Natural killer cell treated with Interleukin-12 subunit alpha and Interleukin-12 subunit beta and Interleukin-15 and Interleukin-18, amount 100 ng/mL, for 72 hours (primary cell): ENCODE measurements at regions not wholly inside any gene's neighbourhood (a gene's known extent, or its start where the extent isn't known, plus 50 kb on each side); places are given as distances from the start of the nearest gene placed in this dataset.

Source experiments
- ATAC-seq, 2 donors: fragments of 150-1000 bp; cut with Tn5 transposase in 1 of 2; sonication (Bioruptor Pico), chemical (Tn5 transposase) in 1 of 2; 2 replicates each; pipeline ENCODE4 v1.10.0; 2021
- DNase-seq: peaks from one replicate; pipeline ENCODE4 v3.0.0; 2022; ENCODE audit warnings: low spot score
- H3K27ac Mint-ChIP-seq, 2 donors: 1 replicate in 1 of 2; 2 replicates in 1 of 2; pipeline ENCODE4 v1.8.0; 2022; ENCODE audit warnings: mixed read lengths in 2 of 2, mild to moderate bottlenecking in 1 of 2, moderate library complexity in 1 of 2
- H3K27me3 Mint-ChIP-seq, 2 donors: 1 replicate in 1 of 2; 2 replicates in 1 of 2; pipeline ENCODE4 v1.8.0; 2022; ENCODE audit warnings: mixed read lengths in 2 of 2
- H3K36me3 Mint-ChIP-seq: one replicate; pipeline ENCODE4 v1.8.0; 2022; ENCODE audit warnings: mixed read lengths
- H3K4me1 Mint-ChIP-seq, 2 donors: 1 replicate in 1 of 2; 2 replicates in 1 of 2; pipeline ENCODE4 v1.8.0; 2022; ENCODE audit warnings: low read depth in 2 of 2, mixed read lengths in 2 of 2, mild to moderate bottlenecking in 1 of 2
- H3K4me3 Mint-ChIP-seq: one replicate; pipeline ENCODE4 v1.8.0; 2022; ENCODE audit warnings: mixed read lengths
- H3K9me3 Mint-ChIP-seq: 2 replicates; pipeline ENCODE4 v1.8.0; 2022; ENCODE audit warnings: mixed read lengths

- DNase-seq (no peak), ATAC-seq (no peak)
- H3K27ac Mint-ChIP-seq: no peak overlapping the region
- H3K4me3 Mint-ChIP-seq: no peak overlapping the region
- H3K9me3 Mint-ChIP-seq: no peaks in the 10 kb centered on the region
- H3K4me1 Mint-ChIP-seq: peaks cover 0 to 2% of the 10 kb centered on the region in 2 donors
- no peaks in the 10 kb centered on the region for H3K27me3 Mint-ChIP-seq
- H3K36me3 Mint-ChIP-seq: peaks cover 4% of the 10 kb centered on the region
These were observed 76.5 kb upstream of the FGGY start for GRCh38 chr1:59220356-59220755.

- DNase-seq (no peak), ATAC-seq (no peak)
- no peak overlapping the region for H3K27ac Mint-ChIP-seq
- H3K9me3 Mint-ChIP-seq: no peaks in the 10 kb centered on the region
- H3K4me1 Mint-ChIP-seq: peaks cover 0 to 2% of the 10 kb centered on the region in 2 donors
- H3K4me3 Mint-ChIP-seq: no peak overlapping the region
- no peaks in the 10 kb centered on the region for H3K36me3 Mint-ChIP-seq
- no peaks in the 10 kb centered on the region for H3K27me3 Mint-ChIP-seq
These were observed 73.7 kb upstream of the FGGY start for GRCh38 chr1:59223198-59223597.

- no peaks in the 10 kb centered on the region for H3K9me3 Mint-ChIP-seq
- DNase-seq: no peak
- no peak overlapping the region for H3K4me3 Mint-ChIP-seq
- H3K27me3 Mint-ChIP-seq: no peaks in the 10 kb centered on the region
- peaks cover 0 to 1% of the 10 kb centered on the region in 2 donors for H3K4me1 Mint-ChIP-seq
- no peaks in the 10 kb centered on the region for H3K36me3 Mint-ChIP-seq
- no peak for ATAC-seq
- peak overlapping the region in 1 of 2 donors; percentile 24 for H3K27ac Mint-ChIP-seq
These were observed 72.8 kb upstream of the FGGY start for GRCh38 chr1:59223989-59224634.

- ATAC-seq: no peak
- peak overlapping the region in 1 of 2 donors; percentile 24 for H3K27ac Mint-ChIP-seq
These were observed 71.1 kb upstream of the FGGY start for GRCh38 chr1:59225594-59226316.

GRCh38 chr1:59229138-59229537 is 67.8 kb upstream of the FGGY start:
- Mint-ChIP-seq H3K4me1 (no peaks in the 10 kb centered on the region), H3K4me3 (no peak overlapping the region), H3K27ac (no peak overlapping the region), H3K36me3 (no peaks in the 10 kb centered on the region), H3K9me3 (no peaks in the 10 kb centered on the region), H3K27me3 (no peaks in the 10 kb centered on the region)
- no peak for DNase-seq
- no peak for ATAC-seq

More at GRCh38 chr1:59225594-59226316, 71.1 kb upstream of the FGGY start:
- H3K27me3 Mint-ChIP-seq: no peaks in the 10 kb centered on the region
- no peaks in the 10 kb centered on the region for H3K36me3 Mint-ChIP-seq
- DNase-seq: no peak
- H3K4me1 Mint-ChIP-seq: no peaks in the 10 kb centered on the region
- no peak overlapping the region for H3K4me3 Mint-ChIP-seq
- no peaks in the 10 kb centered on the region for H3K9me3 Mint-ChIP-seq

- ATAC-seq (no peak), DNase-seq (no peak)
- no peak overlapping the region for H3K4me3 Mint-ChIP-seq
- H3K9me3 Mint-ChIP-seq: no peaks in the 10 kb centered on the region
- no peaks in the 10 kb centered on the region for H3K36me3 Mint-ChIP-seq
- H3K27me3 Mint-ChIP-seq: no peaks in the 10 kb centered on the region
- no peak overlapping the region for H3K27ac Mint-ChIP-seq
- no peaks in the 10 kb centered on the region for H3K4me1 Mint-ChIP-seq
These were observed 66.3 kb upstream of the FGGY start for GRCh38 chr1:59230622-59231021.

GRCh38 chr1:59232216-59232615 is 64.7 kb upstream of the FGGY start:
- Mint-ChIP-seq H3K36me3 (no peaks in the 10 kb centered on the region), H3K4me1 (peaks cover 0 to 5% of the 10 kb centered on the region in 2 donors), H3K27me3 (no peaks in the 10 kb centered on the region), H3K27ac (no peak overlapping the region), H3K4me3 (no peak overlapping the region), H3K9me3 (no peaks in the 10 kb centered on the region)
- DNase-seq (no peak), ATAC-seq (no peak)

- DNase-seq (no peak), ATAC-seq (no peak)
- Mint-ChIP-seq H3K36me3 (no peaks in the 10 kb centered on the region), H3K27ac (no peak overlapping the region), H3K4me1 (peaks cover 0 to 6% of the 10 kb centered on the region in 2 donors), H3K27me3 (no peaks in the 10 kb centered on the region), H3K4me3 (no peak overlapping the region), H3K9me3 (no peaks in the 10 kb centered on the region)
These were observed 63.5 kb upstream of the FGGY start for GRCh38 chr1:59233444-59233843.

GRCh38 chr1:59236721-59237545 is 60.0 kb upstream of the FGGY start:
- H3K36me3 Mint-ChIP-seq: no peaks in the 10 kb centered on the region
- no peak overlapping the region for H3K27ac Mint-ChIP-seq
- ATAC-seq (no peak), DNase-seq (no peak)
- peaks cover 0 to 2% of the 10 kb centered on the region in 2 donors for H3K27me3 Mint-ChIP-seq
- H3K4me3 Mint-ChIP-seq: no peak overlapping the region
- no peaks in the 10 kb centered on the region for H3K9me3 Mint-ChIP-seq
- peaks cover 0 to 6% of the 10 kb centered on the region in 2 donors for H3K4me1 Mint-ChIP-seq

- H3K36me3 Mint-ChIP-seq: no peaks in the 10 kb centered on the region
- H3K27ac Mint-ChIP-seq: no peak overlapping the region
- no peaks in the 10 kb centered on the region for H3K9me3 Mint-ChIP-seq
- H3K4me3 Mint-ChIP-seq: no peak overlapping the region
- DNase-seq (no peak), ATAC-seq (no peak)
- H3K27me3 Mint-ChIP-seq: peaks cover 0 to 2% of the 10 kb centered on the region in 2 donors
- H3K4me1 Mint-ChIP-seq: peaks cover 0 to 6% of the 10 kb centered on the region in 2 donors
These were observed 59.0 kb upstream of the FGGY start for GRCh38 chr1:59237900-59238299.

GRCh38 chr1:59238333-59238934 is 58.5 kb upstream of the FGGY start:
- H3K36me3 Mint-ChIP-seq: no peaks in the 10 kb centered on the region
- H3K4me3 Mint-ChIP-seq: no peak overlapping the region
- H3K4me1 Mint-ChIP-seq: peaks cover 0 to 6% of the 10 kb centered on the region in 2 donors
- DNase-seq (no peak), ATAC-seq (no peak)
- peaks cover 0 to 2% of the 10 kb centered on the region in 2 donors for H3K27me3 Mint-ChIP-seq
- H3K9me3 Mint-ChIP-seq: no peaks in the 10 kb centered on the region
- H3K27ac Mint-ChIP-seq: no peak overlapping the region

GRCh38 chr1:59238993-59239392 is 57.9 kb upstream of the FGGY start:
- DNase-seq (no peak), ATAC-seq (no peak)
- Mint-ChIP-seq H3K36me3 (no peaks in the 10 kb centered on the region), H3K27me3 (peaks cover 0 to 2% of the 10 kb centered on the region in 2 donors), H3K9me3 (no peaks in the 10 kb centered on the region), H3K4me1 (peaks cover 0 to 6% of the 10 kb centered on the region in 2 donors), H3K4me3 (no peak overlapping the region), H3K27ac (no peak overlapping the region)

GRCh38 chr1:59241909-59242308 is 55.0 kb upstream of the FGGY start:
- Mint-ChIP-seq H3K27me3 (peaks cover 0 to 2% of the 10 kb centered on the region in 2 donors), H3K9me3 (peaks cover 13% of the 10 kb centered on the region), H3K4me3 (no peak overlapping the region), H3K36me3 (peaks cover 7% of the 10 kb centered on the region), H3K4me1 (peaks cover 0 to 4% of the 10 kb centered on the region in 2 donors), H3K27ac (no peak overlapping the region)
- DNase-seq (no peak), ATAC-seq (no peak)
